Osteocyte (in vitro differentiated cells): ENCODE measurements at regions not wholly inside any gene's neighbourhood (a gene's known extent, or its start where the extent isn't known, plus 50 kb on each side); places are given as distances from the start of the nearest gene placed in this dataset.
"Not testable (repeated sequence)": the region's sequence is repeated elsewhere in the genome, so short reads cannot be mapped to it uniquely, and the experiment has no call there.

Experiments
- DNase-seq: peaks from one replicate; pipeline ENCODE4 v3.0.0; 2021; ENCODE audit warnings: mixed read lengths; ENCODE audit not compliant: unreplicated experiment; ENCODE audit errors: extremely low spot score
- H3K27ac Mint-ChIP-seq: one replicate; pipeline ENCODE4 v1.8.0; 2021; ENCODE audit warnings: mild to moderate bottlenecking, mixed read lengths; ENCODE audit not compliant: unreplicated experiment
- H3K27me3 Mint-ChIP-seq: one replicate; pipeline ENCODE4 v1.8.0; 2021; ENCODE audit warnings: mixed read lengths; ENCODE audit not compliant: unreplicated experiment
- H3K36me3 Mint-ChIP-seq: one replicate; pipeline ENCODE4 v1.8.0; 2021; ENCODE audit warnings: mixed read lengths; ENCODE audit not compliant: unreplicated experiment
- H3K4me1 Mint-ChIP-seq: one replicate; pipeline ENCODE4 v1.8.0; 2021; ENCODE audit warnings: mixed read lengths; ENCODE audit not compliant: unreplicated experiment
- H3K4me3 Mint-ChIP-seq: one replicate; pipeline ENCODE4 v1.8.0; 2021; ENCODE audit warnings: mild to moderate bottlenecking, moderate library complexity, mixed read lengths; ENCODE audit not compliant: unreplicated experiment
- H3K9me3 Mint-ChIP-seq: one replicate; pipeline ENCODE4 v1.8.0; 2021; ENCODE audit warnings: mixed read lengths; ENCODE audit not compliant: unreplicated experiment
- TF ChIP-seq, protein P1 (sequence below): fragments of 200-600 bp; sonication (generic); IDR thresholded peaks from 2 replicates; pipeline ENCODE4 v1.5.0; 2021; ENCODE audit warnings: antibody characterized with exemption, mild to moderate bottlenecking, moderate library complexity

DNA sequence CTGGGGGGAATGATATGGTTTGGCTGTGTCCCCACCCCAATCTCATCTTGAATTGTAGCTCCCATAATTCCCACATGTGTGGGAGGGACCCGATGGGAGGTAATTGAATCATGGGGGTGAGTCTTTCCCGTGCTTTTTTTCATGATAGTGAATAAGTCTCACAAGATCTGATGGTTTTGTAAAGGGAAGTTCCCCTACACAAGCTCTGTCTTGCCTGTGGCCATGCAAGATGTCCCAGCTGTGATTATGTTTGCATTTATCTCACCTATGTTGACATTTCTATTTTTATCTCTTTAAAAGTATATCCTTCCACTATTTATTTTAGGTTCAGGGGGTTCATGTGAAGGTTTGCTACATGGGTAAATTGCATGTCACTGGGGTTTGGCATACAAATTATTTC lies 323.9 kb upstream of the GLI3 start:
- H3K36me3 Mint-ChIP-seq = no peaks in the 10 kb centered on the region
- no peak for DNase-seq
- peaks cover 38% of the 10 kb centered on the region for H3K27me3 Mint-ChIP-seq
- no peak overlapping the region for H3K4me3 Mint-ChIP-seq
- H3K27ac Mint-ChIP-seq = no peak overlapping the region
- H3K4me1 Mint-ChIP-seq = peaks cover 4% of the 10 kb centered on the region
- TF ChIP-seq, protein P1, sequence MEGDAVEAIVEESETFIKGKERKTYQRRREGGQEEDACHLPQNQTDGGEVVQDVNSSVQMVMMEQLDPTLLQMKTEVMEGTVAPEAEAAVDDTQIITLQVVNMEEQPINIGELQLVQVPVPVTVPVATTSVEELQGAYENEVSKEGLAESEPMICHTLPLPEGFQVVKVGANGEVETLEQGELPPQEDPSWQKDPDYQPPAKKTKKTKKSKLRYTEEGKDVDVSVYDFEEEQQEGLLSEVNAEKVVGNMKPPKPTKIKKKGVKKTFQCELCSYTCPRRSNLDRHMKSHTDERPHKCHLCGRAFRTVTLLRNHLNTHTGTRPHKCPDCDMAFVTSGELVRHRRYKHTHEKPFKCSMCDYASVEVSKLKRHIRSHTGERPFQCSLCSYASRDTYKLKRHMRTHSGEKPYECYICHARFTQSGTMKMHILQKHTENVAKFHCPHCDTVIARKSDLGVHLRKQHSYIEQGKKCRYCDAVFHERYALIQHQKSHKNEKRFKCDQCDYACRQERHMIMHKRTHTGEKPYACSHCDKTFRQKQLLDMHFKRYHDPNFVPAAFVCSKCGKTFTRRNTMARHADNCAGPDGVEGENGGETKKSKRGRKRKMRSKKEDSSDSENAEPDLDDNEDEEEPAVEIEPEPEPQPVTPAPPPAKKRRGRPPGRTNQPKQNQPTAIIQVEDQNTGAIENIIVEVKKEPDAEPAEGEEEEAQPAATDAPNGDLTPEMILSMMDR = no peak
- peaks cover 36% of the 10 kb centered on the region for H3K9me3 Mint-ChIP-seq

DNA sequence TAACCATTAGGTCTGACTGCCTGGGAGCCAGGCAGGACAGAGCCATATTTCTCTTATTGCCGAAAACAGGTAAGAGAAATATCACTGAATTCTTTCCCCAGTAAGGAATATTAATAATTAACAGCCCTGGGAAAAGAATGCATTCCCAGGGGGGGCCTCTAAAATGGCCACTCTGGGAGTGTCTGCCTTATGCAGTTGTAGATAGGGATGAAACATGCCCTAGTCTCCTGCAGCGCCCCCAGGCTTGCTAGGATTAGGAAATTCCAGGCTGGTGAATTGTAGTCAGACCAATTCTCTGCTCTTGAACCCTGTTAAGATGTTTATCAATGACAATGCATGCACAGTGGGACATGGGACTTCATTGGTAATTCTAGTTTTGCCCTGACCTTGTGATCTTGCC lies 317.9 kb upstream of the GLI3 start:
- Mint-ChIP-seq H3K4me1 (peaks cover 20% of the 10 kb centered on the region), H3K27me3 (peaks cover 20% of the 10 kb centered on the region), H3K9me3 (peaks cover 30% of the 10 kb centered on the region)
- not testable (repeated sequence) for H3K4me3 Mint-ChIP-seq, DNase-seq, H3K27ac Mint-ChIP-seq, H3K36me3 Mint-ChIP-seq

DNA sequence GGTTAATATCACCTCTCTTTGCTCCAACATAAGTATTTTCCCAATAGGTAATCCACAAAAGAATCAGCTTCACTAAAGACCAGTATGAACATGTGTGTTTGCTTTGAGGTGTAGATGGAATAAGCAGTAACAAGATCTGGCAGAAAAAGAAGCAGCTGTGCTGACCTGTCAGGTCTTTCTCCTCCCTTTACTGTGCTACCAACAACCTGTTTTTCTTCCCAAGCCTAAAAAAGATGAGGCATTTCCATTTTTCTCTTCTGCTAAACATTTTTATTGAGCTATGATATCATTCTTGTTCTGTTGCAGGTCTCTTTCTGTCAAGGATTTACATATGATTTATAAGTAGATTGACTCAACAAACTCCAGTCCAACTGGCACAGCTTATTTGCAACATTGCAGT lies 315.2 kb upstream of the GLI3 start:
- Mint-ChIP-seq H3K27ac (no peak overlapping the region), H3K27me3 (peaks cover 12% of the 10 kb centered on the region), H3K36me3 (peaks cover 1% of the 10 kb centered on the region), H3K4me1 (peaks cover 25% of the 10 kb centered on the region), H3K4me3 (no peak overlapping the region), H3K9me3 (peaks cover 28% of the 10 kb centered on the region)
- DNase-seq = no peak
- TF ChIP-seq, protein P1 = no peak

DNA sequence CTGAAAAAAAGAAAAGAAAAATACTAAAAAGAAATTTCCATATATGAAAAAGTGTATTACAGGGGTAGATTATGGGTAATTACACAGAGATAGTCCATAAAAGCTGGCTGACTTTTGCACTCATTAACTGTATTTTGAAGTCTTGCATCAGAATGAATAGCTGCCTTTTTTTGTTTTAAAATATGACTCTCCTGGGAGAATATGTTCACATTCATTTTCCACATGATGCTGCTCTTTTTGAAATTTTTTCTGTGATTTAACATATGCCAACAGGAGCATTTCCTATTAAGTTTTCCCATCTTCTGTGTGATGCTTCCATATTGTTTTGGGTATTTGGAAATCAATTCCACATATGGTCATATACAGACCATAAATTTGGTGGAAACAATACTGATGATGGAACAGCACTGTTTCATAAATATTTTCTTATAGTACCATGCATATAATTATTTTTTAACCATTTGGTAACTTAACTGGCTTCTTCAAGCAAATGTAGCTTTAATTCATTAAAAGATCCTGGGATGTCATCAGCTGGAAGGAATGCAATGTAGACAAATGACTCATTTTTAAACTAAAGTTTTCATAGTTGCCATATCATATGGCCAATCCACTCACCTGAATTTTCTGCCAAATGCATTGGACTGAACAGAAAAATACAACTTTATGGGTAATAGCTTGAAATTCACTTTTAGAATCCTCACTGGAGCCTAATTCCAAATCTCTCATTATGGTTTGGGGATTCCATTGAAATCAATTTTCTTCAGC lies 313.9 kb upstream of the GLI3 start:
- Mint-ChIP-seq H3K4me3 (no peak overlapping the region), H3K27me3 (peaks cover 3% of the 10 kb centered on the region), H3K9me3 (peaks cover 15% of the 10 kb centered on the region), H3K27ac (no peak overlapping the region), H3K36me3 (peaks cover 1% of the 10 kb centered on the region), H3K4me1 (peaks cover 25% of the 10 kb centered on the region)
- TF ChIP-seq, protein P1 = no peak
- no peak for DNase-seq

DNA sequence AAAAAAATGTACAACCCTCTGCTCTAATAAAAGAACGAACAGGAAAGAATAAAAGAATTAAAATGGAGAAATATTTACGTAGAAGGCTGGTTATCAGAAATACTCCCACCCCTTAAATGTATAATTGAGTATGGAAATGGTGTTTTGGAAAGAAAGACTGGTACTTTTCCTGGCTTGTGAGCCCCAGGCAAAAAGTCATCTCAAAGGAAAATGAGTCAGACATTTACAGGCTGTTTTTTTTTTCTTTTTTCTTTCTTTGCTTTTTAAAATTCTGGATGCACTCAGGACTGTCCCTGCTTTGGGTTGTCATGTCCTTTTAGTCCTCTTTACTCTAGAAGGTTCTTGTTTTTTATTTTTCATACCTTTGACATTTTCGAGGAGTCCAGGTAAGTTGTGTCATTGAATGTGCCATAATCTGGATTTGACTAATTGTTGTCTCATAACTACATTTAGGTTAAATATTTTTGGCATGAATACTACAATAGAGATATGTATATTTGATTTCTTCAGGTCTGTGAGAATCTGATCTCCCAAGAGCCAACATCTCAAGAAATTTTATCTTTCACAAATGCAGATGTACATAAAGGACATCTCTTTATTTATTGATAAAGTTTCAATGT lies 313.0 kb upstream of the GLI3 start:
- TF ChIP-seq, protein P1 = no peak
- no peak for DNase-seq
- Mint-ChIP-seq H3K4me3 (no peak overlapping the region), H3K9me3 (peaks cover 13% of the 10 kb centered on the region), H3K36me3 (peaks cover 1% of the 10 kb centered on the region), H3K27ac (peak overlapping the region; percentile 70), H3K4me1 (peaks cover 25% of the 10 kb centered on the region), H3K27me3 (peaks cover 3% of the 10 kb centered on the region)
